ENCODE measurements at regions not wholly inside any gene's neighbourhood (a gene's known extent, or its start where the extent isn't known, plus 50 kb on each side); places are given as distances from the start of the nearest gene placed in this dataset.
A peak's percentile ranks its signal among the peaks of the same experiment; 100 is the strongest.
"Not testable (repeated sequence)": the region's sequence is repeated elsewhere in the genome, so short reads cannot be mapped to it uniquely, and the experiment has no call there.

GRCh38 chr10:3926675-3927525, 141.9 kb upstream of the KLF6 start:
- TF ChIP-seq CTCF (IDR thresholded peaks at IDR 0.05; ENCODE audit: control insufficient read depth, insufficient read depth, low read depth, low read length, missing control alignments): no peak
- peak; percentile 17 for DNase-seq (ENCODE audit: low read depth)
- no peak overlapping the region for H3K4me3 ChIP-seq (ENCODE audit: control insufficient read depth, low read depth, low read length)

- no peak for TF ChIP-seq CTCF (IDR thresholded peaks at IDR 0.05; ENCODE audit: control insufficient read depth, insufficient read depth, low read depth, low read length, missing control alignments)
- no peak overlapping the region for H3K4me3 ChIP-seq (ENCODE audit: control insufficient read depth, low read depth, low read length)
- DNase-seq (ENCODE audit: low read depth): no peak
These were observed 141.2 kb upstream of the KLF6 start for GRCh38 chr10:3926258-3926657.

- no peak for TF ChIP-seq CTCF (IDR thresholded peaks at IDR 0.05; ENCODE audit: control insufficient read depth, insufficient read depth, low read depth, low read length, missing control alignments)
- H3K4me3 ChIP-seq (ENCODE audit: control insufficient read depth, low read depth, low read length): no peak overlapping the region
- DNase-seq (ENCODE audit: low read depth): no peak
These were observed 140.2 kb upstream of the KLF6 start for GRCh38 chr10:3925184-3925583.

- TF ChIP-seq CTCF (IDR thresholded peaks at IDR 0.05; ENCODE audit: control insufficient read depth, insufficient read depth, low read depth, low read length, missing control alignments): no peak
- H3K4me3 ChIP-seq (ENCODE audit: control insufficient read depth, low read depth, low read length): no peak overlapping the region
- peak; percentile 67 for DNase-seq (ENCODE audit: low read depth)
These were observed 139.3 kb upstream of the KLF6 start for GRCh38 chr10:3924344-3924743.

- no peak overlapping the region for H3K4me3 ChIP-seq (ENCODE audit: control insufficient read depth, low read depth, low read length)
- no peak for TF ChIP-seq CTCF (IDR thresholded peaks at IDR 0.05; ENCODE audit: control insufficient read depth, insufficient read depth, low read depth, low read length, missing control alignments)
- DNase-seq (ENCODE audit: low read depth): no peak
These were observed 138.0 kb upstream of the KLF6 start for GRCh38 chr10:3923033-3923432.

GRCh38 chr10:3919709-3920308, 134.8 kb upstream of the KLF6 start:
- TF ChIP-seq CTCF (IDR thresholded peaks at IDR 0.05; ENCODE audit: control insufficient read depth, insufficient read depth, low read depth, low read length, missing control alignments): no peak
- H3K4me3 ChIP-seq (ENCODE audit: control insufficient read depth, low read depth, low read length): no peak overlapping the region
- DNase-seq (ENCODE audit: low read depth): no peak

GRCh38 chr10:3917392-3917791, 132.4 kb upstream of the KLF6 start:
- DNase-seq (ENCODE audit: low read depth); H3K4me3 ChIP-seq (ENCODE audit: control insufficient read depth, low read depth, low read length): not testable (repeated sequence)

All from AG09309 (cell line).